ENCODE measurements at regions not wholly inside any gene's neighbourhood (a gene's known extent, or its start where the extent isn't known, plus 50 kb on each side); places are given as distances from the start of the nearest gene placed in this dataset.

GRCh38 chr10:29737074-29737593 lies 102.4 kb upstream of the SVIL start:
- TF ChIP-seq POLR2AphosphoS5 (IDR thresholded peaks at IDR 0.05; ENCODE audit: low read depth, low read length) (no peak), EP300 (IDR thresholded peaks at IDR 0.05; ENCODE audit: borderline replicate concordance in 1 of 2, low read depth in 1 of 2, low read length in 1 of 2) (no peak), ELF1 (IDR thresholded peaks at IDR 0.05) (no peak), SMC3 (IDR thresholded peaks at IDR 0.05; ENCODE audit: low read depth, low read length) (no peak; the same call in 1 of the 2 replicates), MEF2A (IDR thresholded peaks at IDR 0.05; ENCODE audit: borderline replicate concordance, low read depth) (no peak), YY1 (IDR thresholded peaks at IDR 0.05; ENCODE audit: low read depth) (no peak), EZH2phosphoT487 (IDR thresholded peaks at IDR 0.05; ENCODE audit: borderline replicate concordance, low read depth) (no peak), JUND (IDR thresholded peaks at IDR 0.05) (no peak), NFIC (IDR thresholded peaks at IDR 0.05; ENCODE audit: borderline replicate concordance) (no peak), FOXJ3 (CRISPR knock-in tag; IDR thresholded peaks at IDR 0.05) (no peak), RFX5 (IDR thresholded peaks at IDR 0.05; ENCODE audit: low read length) (no peak)
- TF ChIP-seq, protein P1, sequence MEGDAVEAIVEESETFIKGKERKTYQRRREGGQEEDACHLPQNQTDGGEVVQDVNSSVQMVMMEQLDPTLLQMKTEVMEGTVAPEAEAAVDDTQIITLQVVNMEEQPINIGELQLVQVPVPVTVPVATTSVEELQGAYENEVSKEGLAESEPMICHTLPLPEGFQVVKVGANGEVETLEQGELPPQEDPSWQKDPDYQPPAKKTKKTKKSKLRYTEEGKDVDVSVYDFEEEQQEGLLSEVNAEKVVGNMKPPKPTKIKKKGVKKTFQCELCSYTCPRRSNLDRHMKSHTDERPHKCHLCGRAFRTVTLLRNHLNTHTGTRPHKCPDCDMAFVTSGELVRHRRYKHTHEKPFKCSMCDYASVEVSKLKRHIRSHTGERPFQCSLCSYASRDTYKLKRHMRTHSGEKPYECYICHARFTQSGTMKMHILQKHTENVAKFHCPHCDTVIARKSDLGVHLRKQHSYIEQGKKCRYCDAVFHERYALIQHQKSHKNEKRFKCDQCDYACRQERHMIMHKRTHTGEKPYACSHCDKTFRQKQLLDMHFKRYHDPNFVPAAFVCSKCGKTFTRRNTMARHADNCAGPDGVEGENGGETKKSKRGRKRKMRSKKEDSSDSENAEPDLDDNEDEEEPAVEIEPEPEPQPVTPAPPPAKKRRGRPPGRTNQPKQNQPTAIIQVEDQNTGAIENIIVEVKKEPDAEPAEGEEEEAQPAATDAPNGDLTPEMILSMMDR (IDR thresholded peaks at IDR 0.05), result no peak
- TF ChIP-seq, protein P2, sequence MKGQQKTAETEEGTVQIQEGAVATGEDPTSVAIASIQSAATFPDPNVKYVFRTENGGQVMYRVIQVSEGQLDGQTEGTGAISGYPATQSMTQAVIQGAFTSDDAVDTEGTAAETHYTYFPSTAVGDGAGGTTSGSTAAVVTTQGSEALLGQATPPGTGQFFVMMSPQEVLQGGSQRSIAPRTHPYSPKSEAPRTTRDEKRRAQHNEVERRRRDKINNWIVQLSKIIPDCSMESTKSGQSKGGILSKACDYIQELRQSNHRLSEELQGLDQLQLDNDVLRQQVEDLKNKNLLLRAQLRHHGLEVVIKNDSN (IDR thresholded peaks at IDR 0.05; ENCODE audit: borderline replicate concordance, low read depth), result no peak
- TF ChIP-seq, protein P3, sequence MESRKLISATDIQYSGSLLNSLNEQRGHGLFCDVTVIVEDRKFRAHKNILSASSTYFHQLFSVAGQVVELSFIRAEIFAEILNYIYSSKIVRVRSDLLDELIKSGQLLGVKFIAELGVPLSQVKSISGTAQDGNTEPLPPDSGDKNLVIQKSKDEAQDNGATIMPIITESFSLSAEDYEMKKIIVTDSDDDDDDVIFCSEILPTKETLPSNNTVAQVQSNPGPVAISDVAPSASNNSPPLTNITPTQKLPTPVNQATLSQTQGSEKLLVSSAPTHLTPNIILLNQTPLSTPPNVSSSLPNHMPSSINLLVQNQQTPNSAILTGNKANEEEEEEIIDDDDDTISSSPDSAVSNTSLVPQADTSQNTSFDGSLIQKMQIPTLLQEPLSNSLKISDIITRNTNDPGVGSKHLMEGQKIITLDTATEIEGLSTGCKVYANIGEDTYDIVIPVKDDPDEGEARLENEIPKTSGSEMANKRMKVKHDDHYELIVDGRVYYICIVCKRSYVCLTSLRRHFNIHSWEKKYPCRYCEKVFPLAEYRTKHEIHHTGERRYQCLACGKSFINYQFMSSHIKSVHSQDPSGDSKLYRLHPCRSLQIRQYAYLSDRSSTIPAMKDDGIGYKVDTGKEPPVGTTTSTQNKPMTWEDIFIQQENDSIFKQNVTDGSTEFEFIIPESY (IDR thresholded peaks at IDR 0.05; ENCODE audit: borderline replicate concordance, low read depth), result no peak

All from SK-N-SH (cell line).